GM21786 (cell line): ENCODE measurements at regions not wholly inside any gene's neighbourhood (a gene's known extent, or its start where the extent isn't known, plus 50 kb on each side); places are given as distances from the start of the nearest gene placed in this dataset.
"Not testable (repeated sequence)": the region's sequence is repeated elsewhere in the genome, so short reads cannot be mapped to it uniquely, and the experiment has no call there.

ENCODE experiments used
- ATAC-seq: cut with Tn5 transposase; IDR thresholded peaks from one replicate; pipeline ENCODE4 v1.9.1; 2021; ENCODE audit not compliant: unreplicated experiment

GRCh38 chr5:125484272-125484741 lies 737.9 kb upstream of the ZNF608 start:
- ATAC-seq: no peak

DNA sequence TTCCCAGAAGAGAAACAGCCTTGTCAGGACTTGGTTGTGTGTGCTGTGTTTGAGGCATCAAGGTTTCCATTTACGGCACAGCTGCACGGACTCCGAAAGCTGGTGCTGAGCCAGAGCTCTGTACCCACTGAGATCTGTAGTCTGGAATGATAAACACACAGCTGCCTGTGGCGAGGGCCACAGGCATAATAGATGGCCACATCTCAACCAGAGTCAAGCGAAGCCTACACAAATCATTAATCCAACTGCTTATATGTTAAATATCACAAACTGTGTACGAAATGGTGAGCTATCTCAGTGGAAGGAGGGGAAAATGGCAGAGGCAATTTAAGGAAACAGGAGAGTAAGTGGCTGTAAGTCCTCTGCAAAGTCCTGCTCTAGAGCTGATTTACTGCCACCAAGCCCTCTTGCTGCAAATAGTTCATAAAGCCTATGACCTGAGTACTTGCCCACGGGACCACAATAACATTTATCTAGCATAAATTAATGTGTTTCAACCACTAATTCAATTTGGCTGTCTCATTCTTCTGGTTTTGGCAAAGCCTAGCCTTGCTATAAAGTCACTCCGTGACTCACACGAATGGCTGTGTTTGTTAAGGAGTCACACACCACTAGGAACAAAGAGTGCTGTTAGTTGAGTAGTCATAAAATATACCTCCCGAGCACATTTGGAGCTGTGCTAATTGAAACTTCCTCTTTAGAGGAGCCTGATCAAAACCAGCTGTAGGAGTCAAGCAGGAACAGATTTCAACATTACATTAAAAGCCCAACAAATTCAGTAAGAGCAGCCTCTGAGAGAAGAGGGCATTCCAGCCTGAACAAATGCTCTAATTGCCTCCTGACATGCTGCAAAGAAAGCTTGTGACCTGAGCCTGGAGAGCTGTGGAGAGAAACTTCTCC lies 738.6 kb upstream of the ZNF608 start:
- no peak for ATAC-seq

DNA sequence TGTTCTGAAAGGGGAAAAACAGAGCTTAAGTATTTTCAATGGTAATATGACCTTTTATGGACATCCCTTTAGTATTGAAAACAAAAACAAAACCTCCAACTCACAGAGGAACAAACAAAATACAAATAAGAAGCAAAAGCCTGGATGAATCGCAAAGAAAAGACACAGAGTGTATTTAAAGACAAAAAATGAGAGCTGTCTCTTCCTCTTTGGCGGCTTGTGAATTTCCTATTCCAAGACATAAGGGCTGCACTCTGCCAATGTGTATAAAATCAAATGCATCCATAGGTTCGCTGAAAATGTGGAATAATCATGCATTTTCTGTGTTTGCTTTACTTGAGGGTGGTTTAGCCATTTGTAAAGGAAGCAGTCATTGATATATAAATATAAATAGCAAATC lies 739.3 kb upstream of the ZNF608 start:
- no peak for ATAC-seq

- no peak for ATAC-seq
These were observed 740.2 kb upstream of the ZNF608 start for GRCh38 chr5:125486634-125487033.

GRCh38 chr5:125487231-125487630 lies 740.8 kb upstream of the ZNF608 start:
- no peak for ATAC-seq

DNA sequence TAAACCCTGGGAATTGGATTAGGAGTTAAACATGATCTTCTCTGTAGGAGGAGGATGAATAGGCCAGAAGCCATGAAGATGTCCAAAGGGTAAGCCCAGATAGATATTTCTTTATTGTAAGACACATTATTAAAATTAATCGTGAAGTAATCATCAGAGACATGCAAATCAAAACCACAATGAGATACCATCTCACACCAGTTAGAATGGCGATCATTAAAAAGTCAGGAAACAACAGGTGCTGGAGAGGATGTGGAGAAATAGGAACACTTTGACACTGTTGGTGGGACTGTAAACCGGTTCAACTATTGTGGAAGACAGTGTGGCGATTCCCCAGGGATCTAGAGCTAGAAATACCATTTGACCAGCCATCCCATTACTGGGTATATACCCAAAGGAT lies 741.2 kb upstream of the ZNF608 start:
- not testable (repeated sequence) for ATAC-seq

GRCh38 chr5:125489146-125489545 lies 742.7 kb upstream of the ZNF608 start:
- ATAC-seq: no peak

GRCh38 chr5:125491986-125492492 lies 745.6 kb upstream of the ZNF608 start:
- no peak for ATAC-seq

- ATAC-seq: no peak
These were observed 746.5 kb upstream of the ZNF608 start for GRCh38 chr5:125492977-125493376.

DNA sequence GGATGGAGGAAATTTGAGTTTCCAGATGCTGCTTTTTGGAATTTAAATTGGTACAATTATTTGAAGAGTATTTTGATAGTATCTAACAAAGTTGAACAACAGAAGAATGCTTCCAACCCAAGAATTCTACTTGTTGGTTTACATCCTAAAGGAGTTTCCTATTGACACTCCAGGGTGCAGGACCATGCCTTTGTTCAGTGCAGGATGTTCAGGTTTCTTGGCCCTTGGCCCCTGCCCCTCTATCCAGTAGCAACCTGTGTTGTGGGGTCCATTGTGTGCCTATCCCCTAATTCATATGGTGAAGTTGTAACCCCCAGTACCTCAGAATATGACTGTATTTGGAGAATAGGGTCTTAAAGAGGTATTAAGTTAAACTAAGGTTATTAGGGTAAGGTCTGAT lies 750.0 kb upstream of the ZNF608 start:
- no peak for ATAC-seq

- ATAC-seq: no peak
These were observed 751.2 kb upstream of the ZNF608 start for GRCh38 chr5:125497651-125498050.

GRCh38 chr5:125499636-125500332 lies 753.3 kb upstream of the ZNF608 start:
- ATAC-seq: no peak

GRCh38 chr5:125501396-125501795 lies 755.0 kb upstream of the ZNF608 start:
- no peak for ATAC-seq

DNA sequence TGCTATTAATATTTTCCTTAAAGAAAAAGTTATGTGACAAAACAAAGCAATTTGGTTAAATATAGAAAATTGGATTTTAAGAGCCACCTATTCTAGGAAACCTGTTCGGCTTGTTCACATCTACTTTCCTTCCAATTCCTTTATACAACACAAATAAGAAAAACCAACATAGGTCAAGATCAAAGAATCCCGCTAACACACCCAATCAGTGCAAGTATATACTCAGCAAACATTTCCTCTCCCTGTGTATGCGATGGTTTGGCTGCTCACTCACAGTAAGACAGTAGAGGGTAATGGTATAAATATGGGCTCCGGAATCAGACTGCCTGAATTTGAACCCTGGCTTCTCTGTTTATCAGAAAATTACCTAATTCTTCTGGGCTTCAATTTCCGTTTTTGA lies 757.5 kb upstream of the ZNF608 start:
- ATAC-seq: no peak

GRCh38 chr5:125505115-125505514 lies 758.7 kb upstream of the ZNF608 start:
- ATAC-seq: no peak

- no peak for ATAC-seq
These were observed 759.7 kb upstream of the ZNF608 start for GRCh38 chr5:125506124-125506523.

GRCh38 chr5:125508225-125508624 lies 761.8 kb upstream of the ZNF608 start:
- no peak for ATAC-seq

DNA sequence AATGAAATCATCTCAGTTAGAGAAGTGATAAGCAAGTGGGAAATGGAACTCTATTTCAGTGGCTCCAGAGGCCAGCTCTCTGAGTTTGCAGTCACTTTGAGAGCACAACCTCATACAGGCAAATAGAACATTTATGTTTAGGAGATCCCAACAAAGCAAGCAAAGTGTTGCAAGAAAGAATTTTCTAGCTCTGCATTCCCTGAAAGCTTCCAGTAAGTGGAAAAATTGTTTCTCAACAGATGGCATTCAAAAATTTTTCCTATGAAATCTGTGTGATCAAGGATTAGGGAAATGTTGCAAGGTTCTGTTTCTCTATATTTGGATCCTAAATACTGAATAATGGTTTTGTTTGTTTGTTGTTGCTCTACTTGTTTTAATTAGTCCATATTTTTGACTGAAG lies 764.2 kb upstream of the ZNF608 start:
- no peak for ATAC-seq

DNA sequence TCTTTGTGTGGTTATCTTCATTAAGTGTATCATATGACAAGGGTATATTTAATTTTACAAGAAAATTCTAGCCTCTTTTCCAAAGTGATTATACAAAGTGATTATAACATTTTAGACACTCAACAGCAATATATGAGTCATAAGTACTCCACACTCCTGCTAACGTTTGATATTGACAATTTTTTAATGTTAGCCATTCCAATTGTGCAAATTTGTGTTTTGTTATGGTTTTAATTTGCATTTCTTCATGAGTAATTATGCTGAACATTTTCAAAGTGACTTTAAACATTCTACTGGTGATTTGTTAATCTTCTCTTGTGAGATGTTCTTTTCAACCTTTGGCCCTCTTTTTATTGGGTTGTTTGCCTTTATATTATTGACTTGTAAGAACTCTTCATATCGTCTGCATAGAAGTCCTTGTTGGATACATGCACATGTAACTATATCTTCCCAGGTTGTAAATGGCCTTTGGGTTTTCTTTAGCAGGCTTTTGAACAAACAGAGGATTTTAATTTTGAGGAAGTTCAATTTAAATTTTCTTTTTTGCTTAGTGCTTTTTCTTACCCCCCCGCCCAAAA lies 771.6 kb upstream of the ZNF608 start:
- ATAC-seq: no peak

- no peak for ATAC-seq
These were observed 774.9 kb upstream of the ZNF608 start for GRCh38 chr5:125521289-125521688.

DNA sequence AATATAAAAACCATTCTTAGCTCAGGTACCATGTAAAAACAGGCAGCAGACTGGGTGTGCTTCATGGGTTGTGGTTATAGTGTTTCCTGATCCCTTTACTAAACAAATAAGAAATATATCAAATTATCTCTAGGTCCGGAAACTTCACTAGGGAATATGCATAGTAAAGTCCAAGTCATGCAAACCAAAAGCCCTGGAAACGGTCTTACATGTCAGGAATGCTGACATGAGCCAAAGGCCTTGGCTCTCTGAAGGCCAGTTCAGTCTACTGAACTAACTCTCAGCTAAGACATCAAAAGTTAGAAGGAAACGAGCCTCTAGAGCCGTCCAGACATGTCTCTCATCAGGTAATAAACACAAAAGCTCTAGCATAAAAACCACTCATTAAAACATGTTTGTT lies 778.9 kb upstream of the ZNF608 start:
- no peak for ATAC-seq

GRCh38 chr5:125526966-125527365 lies 780.5 kb upstream of the ZNF608 start:
- no peak for ATAC-seq
